ENCODE measurements at regions not wholly inside any gene's neighbourhood (a gene's known extent, or its start where the extent isn't known, plus 50 kb on each side); places are given as distances from the start of the nearest gene placed in this dataset.

DNA sequence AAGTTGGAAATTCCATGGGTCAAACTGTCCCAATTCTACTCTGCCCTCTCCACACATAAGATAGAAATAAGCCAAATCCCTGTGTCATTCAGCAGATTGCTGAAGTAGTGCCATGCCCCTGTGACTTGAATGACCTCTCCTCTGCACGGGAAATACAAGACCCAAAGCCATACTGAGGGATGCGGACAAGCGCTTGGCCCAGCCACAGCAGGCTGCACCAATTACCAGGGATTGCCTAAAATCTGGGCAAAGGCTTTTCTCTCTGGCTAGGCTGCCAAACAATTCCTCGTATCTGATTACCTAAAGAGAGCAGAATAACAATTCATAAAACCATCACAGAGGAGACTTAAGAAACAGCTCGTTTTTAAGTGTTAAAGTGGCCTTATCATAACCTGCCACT is 421.8 kb upstream of the JARID2 start:
- DNase-seq (ENCODE audit: low read depth): no peak
- no peak overlapping the region for H3K4me3 ChIP-seq (ENCODE audit: control insufficient read depth, low read depth, low read length)
- no peak for TF ChIP-seq CTCF (IDR thresholded peaks at IDR 0.05; ENCODE audit: control insufficient read depth, insufficient read depth, low read depth, low read length, missing control alignments)

DNA sequence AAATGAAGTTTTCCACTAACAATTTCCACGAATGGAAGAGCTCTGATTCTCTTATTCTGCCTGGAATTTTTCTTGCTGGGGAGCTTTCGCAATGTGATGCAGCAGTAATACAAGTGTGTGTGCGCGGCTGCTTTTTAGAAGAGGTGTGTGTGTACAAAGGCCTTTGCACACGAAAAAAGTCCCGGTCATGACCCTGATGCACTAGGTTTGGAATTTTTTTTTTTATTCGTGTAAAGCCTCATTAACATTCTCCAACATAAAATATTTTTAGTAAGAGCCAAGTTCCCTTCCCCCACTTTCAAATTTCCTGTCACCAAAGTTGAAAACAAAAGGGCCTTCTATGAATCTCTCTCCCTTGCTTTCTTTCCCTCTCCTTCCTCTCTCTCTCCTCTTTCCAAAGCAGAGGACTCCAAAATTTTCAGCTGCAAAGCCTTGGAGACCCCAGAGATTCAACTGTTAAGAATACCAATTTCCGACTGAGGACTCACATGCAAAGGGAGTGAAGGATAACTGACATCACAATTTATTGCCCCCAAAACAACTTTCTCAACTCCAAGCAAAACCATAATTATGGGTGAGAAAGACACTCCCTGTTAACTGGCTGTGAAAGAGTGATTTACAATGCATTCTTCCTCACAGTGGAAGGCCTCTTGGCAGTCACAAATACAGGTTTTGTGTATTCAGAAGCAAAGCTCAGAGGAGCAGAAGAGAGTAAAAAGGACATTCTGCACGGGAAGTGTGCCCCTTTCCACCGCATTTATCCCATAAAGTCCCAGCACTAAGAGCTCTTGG is 421.2 kb upstream of the JARID2 start:
- DNase-seq (ENCODE audit: low read depth): no peak
- no peak for TF ChIP-seq CTCF (IDR thresholded peaks at IDR 0.05; ENCODE audit: control insufficient read depth, insufficient read depth, low read depth, low read length, missing control alignments)
- H3K4me3 ChIP-seq (ENCODE audit: control insufficient read depth, low read depth, low read length): no peak overlapping the region

- no peak overlapping the region for H3K4me3 ChIP-seq (ENCODE audit: control insufficient read depth, low read depth, low read length)
- no peak for TF ChIP-seq CTCF (IDR thresholded peaks at IDR 0.05; ENCODE audit: control insufficient read depth, insufficient read depth, low read depth, low read length, missing control alignments)
- DNase-seq (ENCODE audit: low read depth): no peak
These were observed 419.4 kb upstream of the JARID2 start for GRCh38 chr6:14826456-14826855.

GRCh38 chr6:14827354-14827753 is 418.5 kb upstream of the JARID2 start:
- TF ChIP-seq CTCF (IDR thresholded peaks at IDR 0.05; ENCODE audit: control insufficient read depth, insufficient read depth, low read depth, low read length, missing control alignments): no peak
- DNase-seq (ENCODE audit: low read depth): no peak
- no peak overlapping the region for H3K4me3 ChIP-seq (ENCODE audit: control insufficient read depth, low read depth, low read length)

DNA sequence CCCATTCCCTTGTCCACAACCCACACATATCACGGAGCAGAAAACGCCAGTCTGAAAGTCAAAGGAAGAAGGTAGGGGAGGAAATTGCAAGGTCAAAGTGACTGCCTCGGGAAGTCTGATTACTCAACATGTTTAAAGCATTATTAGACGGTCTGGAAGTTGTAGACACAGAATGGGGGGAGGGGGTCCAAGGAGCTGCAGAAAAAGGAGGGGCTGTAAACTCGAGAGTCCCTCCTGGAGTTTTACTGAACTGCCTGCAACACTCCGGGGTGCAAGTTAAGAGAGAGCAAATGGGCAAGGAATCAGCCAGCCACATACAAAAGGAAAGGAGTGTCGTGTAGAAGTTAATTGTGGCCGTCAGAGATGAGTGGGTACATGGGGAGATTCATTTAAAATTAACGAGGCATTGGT is 417.7 kb upstream of the JARID2 start:
- no peak overlapping the region for H3K4me3 ChIP-seq (ENCODE audit: control insufficient read depth, low read depth, low read length)
- no peak for TF ChIP-seq CTCF (IDR thresholded peaks at IDR 0.05; ENCODE audit: control insufficient read depth, insufficient read depth, low read depth, low read length, missing control alignments)
- DNase-seq (ENCODE audit: low read depth): no peak

DNA sequence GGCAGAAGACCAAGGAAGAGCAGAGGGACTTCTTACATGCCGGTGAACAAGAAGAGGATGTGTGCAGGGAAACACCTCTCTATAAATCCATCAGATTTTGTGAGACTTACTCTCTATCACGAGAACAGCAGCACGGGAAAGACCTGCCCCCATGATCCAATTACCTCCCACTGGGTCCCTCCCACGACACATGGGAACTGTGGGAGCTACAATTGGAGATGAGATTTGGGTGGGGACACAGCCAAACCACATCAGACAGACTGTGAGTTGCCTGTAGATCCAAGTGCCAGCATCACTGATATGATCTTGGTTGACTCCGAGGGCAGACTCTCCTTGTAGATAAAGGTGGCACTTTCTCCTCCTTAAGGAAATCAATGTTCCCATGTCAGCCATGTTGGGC is 414.8 kb upstream of the JARID2 start:
- DNase-seq (ENCODE audit: low read depth): no peak
- no peak for TF ChIP-seq CTCF (IDR thresholded peaks at IDR 0.05; ENCODE audit: control insufficient read depth, insufficient read depth, low read depth, low read length, missing control alignments)
- no peak overlapping the region for H3K4me3 ChIP-seq (ENCODE audit: control insufficient read depth, low read depth, low read length)
